OCI-LY1 (cell line): ENCODE measurements at regions not wholly inside any gene's neighbourhood (a gene's known extent, or its start where the extent isn't known, plus 50 kb on each side); places are given as distances from the start of the nearest gene placed in this dataset.

Source experiments
- CTCF ChIP-seq: fragments of 200-600 bp; sonication (generic), shearing (Covaris generic); IDR thresholded peaks from 2 replicates; pipeline ENCODE4 v1.5.1; 2017; ENCODE audit warnings: mild to moderate bottlenecking, antibody characterized with exemption, low read length, moderate library complexity, mixed read lengths
- EZH2 ChIP-seq: fragments of 200-600 bp; sonication (generic), shearing (Covaris generic); IDR thresholded peaks from 2 replicates; pipeline ENCODE4 v1.8.0; 2017; ENCODE audit warnings: borderline replicate concordance, mixed run types, mild to moderate bottlenecking, antibody characterized with exemption, low read length, moderate library complexity, mixed read lengths

- TF ChIP-seq CTCF (no peak), EZH2 (no peak)
Measured at GRCh38 chr5:25090854-25091253, 446.1 kb upstream of the CDH10 start.
